Body of pancreas (tissue), 4 donors: ENCODE measurements at regions not wholly inside any gene's neighbourhood (a gene's known extent, or its start where the extent isn't known, plus 50 kb on each side); places are given as distances from the start of the nearest gene placed in this dataset.

Experiments
- ATAC-seq: fragments of 150-250 bp; one replicate; pipeline ENCODE4 v1.9.1; 2016
- DNase-seq, 4 donors: peaks; one replicate each; pipeline ENCODE4 v3.0.0-alpha.2; 2019
- H3K27ac ChIP-seq, 4 donors: fragments of 200-600 bp; sonication (generic); 1 replicate in 3 of 4; 2 replicates in 1 of 4; pipeline versions ENCODE4 v1.5.1 to v1.6.1; 2016 to 2019; ENCODE audit warnings: mild to moderate bottlenecking in 1 of 4, mixed read lengths in 1 of 4, moderate library complexity in 1 of 4
- H3K27me3 ChIP-seq, 2 donors: fragments of 200-600 bp; sonication (generic); one replicate each; pipeline ENCODE4 v1.6.0; 2016; ENCODE audit warnings: mild to moderate bottlenecking in 1 of 2
- H3K36me3 ChIP-seq, 2 donors: fragments of 200-600 bp; sonication (generic); replicated peaks in 1 of 2; 2 replicates each; pipeline ENCODE4 v1.5.1; 2016; ENCODE audit warnings: low read depth in 2 of 2; ENCODE audit not compliant: insufficient read depth in 1 of 2
- H3K4me1 ChIP-seq: fragments of 200-600 bp; sonication (generic); one replicate; pipeline ENCODE4 v1.6.0; 2016
- H3K4me3 ChIP-seq, 2 donors: fragments of 200-600 bp; sonication (generic); 1 replicate in 1 of 2; 2 replicates in 1 of 2; pipeline ENCODE4 v1.5.1; 2016 to 2019
- H3K9me3 ChIP-seq, 3 donors: fragments of 200-600 bp; sonication (generic); 1 replicate in 2 of 3; 2 replicates in 1 of 3; pipeline ENCODE4 v1.5.1; 2016
- CTCF ChIP-seq, 7 experiments: fragments of 450-650 bp in 4 of 7; fragments of 200-600 bp in 3 of 7; sonication (generic) in 3 of 7; IDR thresholded peaks; one replicate each; pipeline ENCODE4 v1.5.1; 2016 to 2019; ENCODE audit warnings: antibody characterized with exemption in 7 of 7
- POLR2A ChIP-seq, 3 donors: fragments of 450-650 bp; IDR thresholded peaks; one replicate each; pipeline ENCODE4 v1.6.1; 2016; ENCODE audit warnings: antibody characterized with exemption in 3 of 3, mild to moderate bottlenecking in 2 of 3
- WGBS, 2 donors: methylation state at CpG; one replicate each; pipeline ENCODE4 v1.1.5; 2017; 5-methylcytosine and 5-hydroxymethylcytosine counted together
- intact Hi-C: fragments of 100-400 bp; cut with DNase I; formaldehyde crosslinking; loops from one replicate; pipeline ENCODE4 v1.15.1; 2023

GRCh38 chr12:93107514-93108312 lies 178.6 kb upstream of the EEA1 start:
- Histone ChIP-seq H3K27me3 (no peaks in the 10 kb centered on the region), H3K9me3 (no peaks in the 10 kb centered on the region), H3K4me3 (no peak overlapping the region), H3K36me3 (no peaks in the 10 kb centered on the region), H3K4me1 (no peaks in the 10 kb centered on the region), H3K27ac (no peak overlapping the region)
- ATAC-seq (no peak), DNase-seq (no peak)
- 45 to 52% methylated on average over 5 of the region's 5 CpGs for WGBS, 2 donors
- TF ChIP-seq CTCF (IDR thresholded peaks at IDR 0.05) = no peak
- TF ChIP-seq POLR2A (IDR thresholded peaks at IDR 0.05) = no peak
- intact Hi-C loops = no loop called here

GRCh38 chr12:93108985-93109384 lies 179.9 kb upstream of the EEA1 start:
- Histone ChIP-seq H3K9me3 (no peaks in the 10 kb centered on the region), H3K27me3 (no peaks in the 10 kb centered on the region), H3K4me3 (no peak overlapping the region), H3K27ac (no peak overlapping the region), H3K36me3 (no peaks in the 10 kb centered on the region), H3K4me1 (no peaks in the 10 kb centered on the region)
- DNase-seq (no peak), ATAC-seq (no peak)
- TF ChIP-seq CTCF (IDR thresholded peaks at IDR 0.05) (no peak), POLR2A (IDR thresholded peaks at IDR 0.05) (no peak)
- intact Hi-C loops = no loop called here
- 51 to 60% methylated on average over 3 of the region's 3 CpGs for WGBS, 2 donors

- Histone ChIP-seq H3K36me3 (no peaks in the 10 kb centered on the region), H3K9me3 (no peaks in the 10 kb centered on the region), H3K4me1 (no peaks in the 10 kb centered on the region), H3K27ac (no peak overlapping the region), H3K27me3 (no peaks in the 10 kb centered on the region), H3K4me3 (no peak overlapping the region)
- no peak for DNase-seq
- intact Hi-C loops = no loop called here
- ATAC-seq = no peak
- TF ChIP-seq POLR2A (IDR thresholded peaks at IDR 0.05) (no peak), CTCF (IDR thresholded peaks at IDR 0.05) (no peak)
- WGBS, 2 donors = 67 to 76% methylated on average over 4 of the region's 4 CpGs
These were observed 180.6 kb upstream of the EEA1 start for GRCh38 chr12:93109551-93110203.

- DNase-seq (no peak), ATAC-seq (no peak)
- H3K9me3 ChIP-seq = no peaks in the 10 kb centered on the region
- 77 to 79% methylated on average over 2 of the region's 2 CpGs for WGBS, 2 donors
- no peaks in the 10 kb centered on the region for H3K36me3 ChIP-seq
- H3K27ac ChIP-seq = no peak overlapping the region
- TF ChIP-seq CTCF (IDR thresholded peaks at IDR 0.05) (no peak), POLR2A (IDR thresholded peaks at IDR 0.05) (no peak)
- no peaks in the 10 kb centered on the region for H3K4me1 ChIP-seq
- intact Hi-C loops = no loop called here
- H3K4me3 ChIP-seq = no peak overlapping the region
- H3K27me3 ChIP-seq = no peaks in the 10 kb centered on the region
These were observed 182.7 kb upstream of the EEA1 start for GRCh38 chr12:93111773-93112172.
